ENCODE measurements at regions not wholly inside any gene's neighbourhood (a gene's known extent, or its start where the extent isn't known, plus 50 kb on each side); places are given as distances from the start of the nearest gene placed in this dataset.

- no peak for DNase-seq (ENCODE audit: low read depth in 2 of 2)
These were observed 74.9 kb upstream of the SHH start for GRCh38 chr7:155887174-155887525.

GRCh38 chr7:155886391-155887173, 74.3 kb upstream of the SHH start:
- DNase-seq (ENCODE audit: low read depth in 2 of 2) = no peak

DNA sequence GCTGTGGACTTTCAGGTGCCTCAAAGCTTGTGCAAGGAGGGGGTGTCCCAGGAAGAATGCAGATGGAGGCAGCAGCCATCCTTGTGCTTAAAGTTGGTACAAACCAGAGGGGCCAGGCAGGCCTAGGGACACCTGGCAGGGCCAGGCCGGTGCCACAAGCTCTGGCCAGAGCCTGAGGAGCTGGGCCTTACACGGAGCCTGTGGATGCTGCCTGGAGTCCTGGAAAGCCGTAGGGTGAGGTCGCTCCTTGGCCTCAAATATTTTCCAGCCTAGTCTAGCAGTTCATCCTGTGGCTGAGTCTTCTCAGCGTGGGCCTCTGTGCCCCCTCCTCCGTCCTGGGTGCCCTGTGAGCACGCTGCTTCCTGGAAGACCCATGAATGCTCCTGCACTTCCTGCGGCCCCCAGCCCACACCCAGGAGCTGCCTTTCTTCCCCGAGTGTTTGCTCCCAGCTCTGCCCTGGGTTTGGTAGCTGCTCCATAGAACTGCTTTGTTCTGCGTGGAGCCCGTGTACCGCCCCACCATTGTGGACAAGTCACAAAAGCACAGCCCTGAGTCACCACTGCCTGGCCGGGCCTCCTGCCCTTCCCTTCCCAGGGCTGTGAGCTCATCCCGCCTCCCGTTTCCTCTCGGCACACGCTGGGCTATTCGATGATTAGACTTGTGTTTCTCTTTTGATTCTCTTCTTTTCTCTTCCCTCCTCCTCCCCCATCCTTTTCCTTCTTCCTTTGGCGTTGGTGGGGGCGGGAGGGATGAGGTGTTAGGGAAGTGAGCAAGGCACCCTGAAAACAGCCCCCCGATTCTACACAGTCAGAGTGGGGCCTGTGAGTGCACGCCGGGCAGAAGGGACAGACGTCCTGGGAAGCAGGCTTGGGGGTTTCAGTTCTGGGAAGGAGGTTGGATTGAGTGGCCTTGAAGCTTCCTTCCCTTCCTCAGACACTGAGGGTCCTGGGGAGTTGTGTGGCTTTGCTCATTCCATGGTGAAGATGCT, 73.2 kb upstream of the SHH start:
- no peak for DNase-seq (ENCODE audit: low read depth in 2 of 2)

GRCh38 chr7:155884225-155885166, 72.2 kb upstream of the SHH start:
- no peak for DNase-seq (ENCODE audit: low read depth in 2 of 2)

- no peak for DNase-seq (ENCODE audit: low read depth in 2 of 2)
These were observed 71.4 kb upstream of the SHH start for GRCh38 chr7:155883491-155884224.

- no peak for DNase-seq (ENCODE audit: low read depth in 2 of 2)
These were observed 70.3 kb upstream of the SHH start for GRCh38 chr7:155882596-155882995.

DNA sequence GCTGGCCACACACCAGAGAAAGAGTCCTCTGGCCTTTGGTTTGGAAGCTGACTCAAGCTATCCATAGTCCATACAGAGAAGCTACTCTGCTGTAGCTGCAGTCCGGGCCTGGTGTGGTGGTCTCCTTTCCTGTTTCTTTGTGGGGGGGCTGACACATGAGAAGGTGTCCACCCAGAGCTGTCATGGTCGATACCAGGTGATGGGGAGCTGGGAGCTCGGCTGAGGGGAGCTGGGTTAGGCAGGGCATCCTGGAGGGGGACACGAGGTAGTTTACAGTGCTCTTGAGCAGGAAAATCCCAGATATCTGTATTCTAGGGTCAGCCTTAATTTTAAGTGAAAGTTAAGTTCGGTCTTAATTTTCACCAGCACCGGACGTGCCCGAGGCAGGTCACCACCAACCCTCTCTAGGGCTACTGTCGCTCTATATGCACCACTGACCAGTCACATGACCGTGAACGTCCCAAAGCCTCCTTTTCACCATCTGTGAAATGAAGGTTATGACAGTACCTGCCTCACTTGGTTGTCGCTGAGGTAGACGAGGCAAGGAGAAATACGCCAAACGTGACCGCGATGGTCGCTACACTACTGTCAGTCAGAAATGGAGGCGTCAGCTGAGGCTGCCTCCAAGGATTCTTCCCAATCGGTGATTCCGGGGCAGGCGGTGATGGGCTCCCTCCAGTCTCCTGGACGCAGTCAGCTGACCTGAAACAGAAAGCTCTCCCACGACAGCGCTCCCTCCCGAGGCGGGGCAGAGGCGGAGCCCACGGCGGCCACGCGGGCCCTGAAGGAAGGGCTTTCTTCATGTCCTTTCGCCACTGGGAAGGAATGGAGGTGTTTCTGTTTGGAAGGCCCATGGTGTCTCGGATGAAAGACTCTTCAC, 69.4 kb upstream of the SHH start:
- no peak for DNase-seq (ENCODE audit: low read depth in 2 of 2)

GRCh38 chr7:155880721-155881120, 68.5 kb upstream of the SHH start:
- no peak for DNase-seq (ENCODE audit: low read depth in 2 of 2)

DNA sequence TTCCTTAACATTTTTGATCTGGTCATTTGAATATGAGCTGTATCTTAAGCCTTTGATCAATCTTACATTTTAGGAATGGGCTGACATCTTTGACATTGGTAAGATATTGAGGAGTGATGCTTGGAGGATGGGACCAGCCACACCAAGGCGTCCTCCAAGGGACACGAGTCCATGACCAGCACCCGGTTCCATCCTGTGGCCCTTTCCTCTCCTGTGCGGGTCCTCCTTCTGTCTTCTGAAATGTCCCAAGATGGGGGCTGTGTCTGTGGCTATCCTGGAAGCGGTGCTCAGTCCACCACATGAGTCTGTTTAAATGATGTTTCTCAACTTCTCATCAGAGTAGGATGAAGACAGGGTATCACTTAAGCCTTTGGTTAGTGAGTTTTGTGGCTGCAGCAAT, 67.3 kb upstream of the SHH start:
- DNase-seq (ENCODE audit: low read depth in 2 of 2) = no peak

DNA sequence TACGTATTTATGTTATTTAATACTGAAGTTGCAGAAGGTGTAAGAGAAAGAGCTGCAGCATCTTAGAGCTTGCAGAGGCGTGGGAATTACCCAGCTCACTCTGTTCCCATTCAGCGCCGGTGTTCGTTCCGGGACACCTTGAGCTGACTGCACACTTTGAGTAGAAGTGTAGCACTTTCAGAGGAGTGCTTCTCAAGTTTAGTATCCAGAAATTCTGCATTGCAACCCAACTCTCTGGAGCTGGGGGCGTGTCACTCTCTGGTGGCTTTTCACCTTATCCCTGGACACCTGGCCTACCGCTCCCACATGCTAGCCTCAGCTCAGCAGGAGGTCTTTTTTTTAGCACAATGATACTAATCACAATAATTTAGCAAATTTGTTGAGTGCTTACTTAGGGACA, 66.4 kb upstream of the SHH start:
- DNase-seq (ENCODE audit: low read depth in 2 of 2) = no peak

DNA sequence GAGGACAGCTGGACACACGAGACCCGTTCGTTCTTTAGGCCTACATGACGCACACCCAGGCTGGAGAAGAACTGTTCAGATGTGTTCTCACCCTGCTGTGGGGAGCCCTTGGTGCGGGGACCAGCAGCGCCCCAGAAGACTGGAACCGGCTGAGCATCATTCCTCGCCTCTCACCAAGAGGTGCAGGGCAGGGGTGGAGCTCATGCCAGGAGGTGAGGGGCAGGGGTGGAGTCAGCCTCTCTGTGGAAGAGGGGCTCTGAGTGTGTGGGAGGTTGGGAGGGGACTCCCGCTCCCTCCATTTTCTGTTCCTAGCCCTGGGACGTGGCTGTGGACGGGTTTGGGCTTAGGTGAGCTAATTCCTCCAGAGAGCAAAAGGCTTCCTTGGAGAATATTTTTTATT, 66.0 kb upstream of the SHH start:
- DNase-seq (ENCODE audit: low read depth in 2 of 2) = no peak

- DNase-seq (ENCODE audit: low read depth in 2 of 2) = no peak
These were observed 64.9 kb upstream of the SHH start for GRCh38 chr7:155877167-155877566.

- DNase-seq (ENCODE audit: low read depth in 2 of 2) = no peak
These were observed 62.1 kb upstream of the SHH start for GRCh38 chr7:155874411-155874810.

GRCh38 chr7:155874010-155874409, 61.7 kb upstream of the SHH start:
- DNase-seq (ENCODE audit: low read depth in 2 of 2) = no peak

GRCh38 chr7:155872678-155873369, 60.6 kb upstream of the SHH start:
- no peak for DNase-seq (ENCODE audit: low read depth in 2 of 2)

DNA sequence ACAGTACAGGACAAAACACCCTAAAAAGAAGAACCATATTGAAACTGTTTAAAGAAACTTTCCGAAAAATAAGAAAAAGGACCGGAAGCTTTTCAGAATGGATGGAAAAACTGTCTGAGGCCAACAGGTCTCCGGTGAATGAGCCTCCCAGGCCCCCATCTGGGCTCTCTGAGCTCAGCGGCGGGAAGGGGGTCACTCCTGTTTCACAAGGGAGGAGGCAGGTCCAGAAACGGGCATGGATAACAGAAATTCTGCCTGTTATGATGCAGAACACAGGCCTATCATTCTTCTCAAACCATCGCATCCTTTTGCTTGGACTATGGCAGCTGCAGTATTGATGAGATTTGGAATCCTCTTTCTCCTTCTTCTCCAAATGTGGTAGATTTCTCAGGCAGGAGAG, 58.9 kb upstream of the SHH start:
- DNase-seq (ENCODE audit: low read depth in 2 of 2) = no peak

- DNase-seq (ENCODE audit: low read depth in 2 of 2) = no peak
These were observed 58.3 kb upstream of the SHH start for GRCh38 chr7:155870334-155871180.

DNA sequence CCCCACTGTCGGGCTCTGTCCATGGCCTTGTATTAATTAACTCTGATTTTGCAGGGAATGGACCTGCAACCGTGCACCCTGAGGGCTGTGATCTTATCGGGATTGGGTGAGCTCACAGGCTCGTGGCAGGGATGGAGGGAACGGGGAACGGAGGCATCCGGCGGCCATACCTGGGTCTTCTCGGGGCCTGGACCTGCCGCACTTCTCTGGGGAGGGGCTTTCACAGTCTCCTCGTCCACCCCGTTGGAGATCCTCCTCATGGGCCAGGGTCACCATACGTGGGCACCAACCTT, 57.5 kb upstream of the SHH start:
- DNase-seq (ENCODE audit: low read depth in 2 of 2) = no peak

Data from stimulated activated CD4-positive, alpha-beta T cell treated with anti-CD3 and anti-CD28 coated beads, Interleukin-15, amount 100 ng/mL, for 48 hours (primary cell).